GM23338 (cell line): ENCODE measurements at regions not wholly inside any gene's neighbourhood (a gene's known extent, or its start where the extent isn't known, plus 50 kb on each side); places are given as distances from the start of the nearest gene placed in this dataset.

Experiments
- ATAC-seq: fragments of 200-7000 bp; cut with Tn5 transposase; 3 replicates; pipeline ENCODE4 v1.9.1; 2020
- DNase-seq: peaks from one replicate; pipeline ENCODE4 v3.0.0-alpha.2; 2015; ENCODE audit warnings: low spot score
- H2AFZ ChIP-seq: fragments of 200-600 bp; sonication (generic); 2 replicates; pipeline ENCODE4 v1.8.0; 2016; ENCODE audit warnings: antibody characterized with exemption, mild to moderate bottlenecking, moderate library complexity
- H3F3A ChIP-seq: fragments of 200-600 bp; sonication (generic); replicated peaks from 2 replicates; pipeline ENCODE4 v1.8.0; 2017; ENCODE audit warnings: antibody characterized with exemption, mixed run types, low read depth
- H3K27ac ChIP-seq: fragments of 200-600 bp; sonication (generic); 2 replicates; pipeline ENCODE4 v1.6.1; 2016; ENCODE audit warnings: low read depth
- H3K27me3 ChIP-seq: fragments of 200-600 bp; sonication (generic); 2 replicates; pipeline ENCODE4 v1.8.0; 2016; ENCODE audit warnings: mild to moderate bottlenecking, mixed run types, moderate library complexity; ENCODE audit not compliant: insufficient read depth
- H3K36me3 ChIP-seq: fragments of 200-600 bp; sonication (generic); 2 replicates; pipeline ENCODE4 v1.8.0; 2016; ENCODE audit warnings: mild to moderate bottlenecking; ENCODE audit not compliant: insufficient read depth
- H3K4me1 ChIP-seq: fragments of 200-600 bp; sonication (generic); 2 replicates; pipeline ENCODE4 v1.8.0; 2016; ENCODE audit warnings: mild to moderate bottlenecking, moderate library complexity; ENCODE audit not compliant: insufficient read depth
- H3K4me2 ChIP-seq: fragments of 200-600 bp; sonication (generic); 2 replicates; pipeline ENCODE4 v1.7.1; 2017; ENCODE audit warnings: mixed run types
- H3K4me3 ChIP-seq: fragments of 200-600 bp; sonication (generic); 2 replicates; pipeline ENCODE4 v1.6.1; 2016; ENCODE audit warnings: mixed run types
- H3K79me2 ChIP-seq: fragments of 200-600 bp; sonication (generic); replicated peaks from 2 replicates; pipeline ENCODE4 v1.8.0; 2017; ENCODE audit warnings: mild to moderate bottlenecking; ENCODE audit not compliant: insufficient read depth
- H3K9me2 ChIP-seq: fragments of 200-600 bp; sonication (generic); 2 replicates; pipeline ENCODE4 v1.8.0; 2017; ENCODE audit not compliant: insufficient read depth
- H4K20me1 ChIP-seq: fragments of 200-600 bp; sonication (generic); replicated peaks from 2 replicates; pipeline ENCODE4 v1.8.0; 2017; ENCODE audit warnings: mild to moderate bottlenecking; ENCODE audit not compliant: insufficient read depth
- H3K27ac Mint-ChIP-seq: 2 replicates; pipeline ENCODE4 v1.8.0; 2020; ENCODE audit warnings: inconsistent platforms, mild to moderate bottlenecking, moderate library complexity, mixed read lengths
- H3K27me3 Mint-ChIP-seq: 3 replicates; pipeline ENCODE4 v1.8.0; 2022; ENCODE audit warnings: low read depth, mild to moderate bottlenecking, moderate library complexity, mixed read lengths, inconsistent platforms; ENCODE audit not compliant: insufficient read depth, poor library complexity
- H3K36me3 Mint-ChIP-seq: 3 replicates; pipeline ENCODE4 v1.8.0; 2021; ENCODE audit warnings: low read depth, mild to moderate bottlenecking, inconsistent platforms, moderate library complexity, mixed read lengths
- H3K4me1 Mint-ChIP-seq: 3 replicates; pipeline ENCODE4 v1.8.0; 2020; ENCODE audit warnings: mild to moderate bottlenecking, inconsistent platforms, mixed read lengths
- H3K4me3 Mint-ChIP-seq: 3 replicates; pipeline ENCODE4 v1.8.0; 2021; ENCODE audit warnings: moderate library complexity, mild to moderate bottlenecking, inconsistent platforms, mixed read lengths
- H3K9me3 Mint-ChIP-seq: 3 replicates; pipeline ENCODE4 v1.8.0; 2020; ENCODE audit warnings: moderate library complexity, mild to moderate bottlenecking, inconsistent platforms, mixed read lengths
- CREB1 ChIP-seq: fragments of 250-450 bp; sonication (Bioruptor Pico); IDR thresholded peaks from 2 replicates; pipeline ENCODE4 v1.5.0; 2020; ENCODE audit warnings: low read depth, mild to moderate bottlenecking, moderate library complexity
- EZH2 ChIP-seq: fragments of 200-600 bp; sonication (generic); IDR thresholded peaks from one replicate; pipeline ENCODE4 v1.8.0; 2017; ENCODE audit warnings: antibody characterized with exemption, mild to moderate bottlenecking, low read depth; ENCODE audit not compliant: unreplicated experiment
- EZH2phosphoT487 ChIP-seq: fragments of 200-600 bp; sonication (generic); IDR thresholded peaks from one replicate; pipeline ENCODE4 v1.8.1; 2018; ENCODE audit warnings: antibody characterized with exemption; ENCODE audit not compliant: unreplicated experiment
- JUNB ChIP-seq: IDR thresholded peaks from one replicate; pipeline ENCODE4 v1.6.1; 2016; ENCODE audit warnings: antibody characterized with exemption; ENCODE audit not compliant: unreplicated experiment
- NANOG ChIP-seq: IDR thresholded peaks from 2 replicates; pipeline ENCODE4 v1.6.1; 2016; ENCODE audit warnings: antibody characterized with exemption, borderline replicate concordance
- POLR2AphosphoS5 ChIP-seq: IDR thresholded peaks from 2 replicates; pipeline ENCODE4 v1.6.1; 2016; ENCODE audit warnings: antibody characterized with exemption, low read depth
- ZNF114 ChIP-seq: fragments of 250-450 bp; sonication (Bioruptor Pico); IDR thresholded peaks from 2 replicates; pipeline ENCODE4 v1.5.0; 2020; ENCODE audit warnings: mild to moderate bottlenecking, moderate library complexity
- TF ChIP-seq, protein P1 (sequence below): fragments of 250-450 bp; sonication (Bioruptor Pico); IDR thresholded peaks from 2 replicates; pipeline ENCODE4 v1.5.0; 2020; ENCODE audit warnings: mild to moderate bottlenecking, moderate library complexity
- TF ChIP-seq, protein P2 (sequence below), 2 experiments: fragments of 200-600 bp in 1 of 2; sonication (generic) in 1 of 2; conservative IDR thresholded peaks; 2 replicates each; pipeline versions ENCODE4 v1.5.1 to v1.6.1; 2016 to 2017; ENCODE audit warnings: antibody characterized with exemption in 2 of 2, low read depth in 2 of 2, mild to moderate bottlenecking in 2 of 2, moderate library complexity in 1 of 2
- TF ChIP-seq, protein P3 (sequence below): IDR thresholded peaks from one replicate; pipeline ENCODE4 v1.6.1; 2018; ENCODE audit warnings: antibody characterized with exemption; ENCODE audit not compliant: unreplicated experiment
- TF ChIP-seq, protein P4 (sequence below): IDR thresholded peaks from 2 replicates; pipeline ENCODE4 v1.6.1; 2016; ENCODE audit warnings: antibody characterized with exemption

DNA sequence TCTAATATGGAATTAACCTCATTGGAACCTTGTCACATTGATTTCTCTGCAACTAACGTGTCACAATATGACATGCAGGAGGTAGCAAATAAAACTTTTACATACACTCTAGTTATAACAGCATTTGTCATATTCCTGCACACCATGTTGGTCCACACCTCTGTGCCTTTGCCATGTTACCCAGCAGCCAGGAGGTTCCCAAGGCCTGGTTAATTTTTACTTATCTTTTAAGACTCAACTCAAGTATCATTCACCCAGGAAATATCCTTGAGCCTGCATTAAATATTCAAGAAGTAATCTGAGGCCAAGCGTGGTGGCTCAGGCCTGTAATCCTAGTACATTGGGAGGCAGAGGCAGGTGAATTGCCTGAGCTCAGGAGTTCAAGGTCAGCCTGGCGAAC, 447.2 kb upstream of the NR5A2 start:
- Histone ChIP-seq H3K4me1 (peaks cover 14% of the 10 kb centered on the region; the same call in 1 of the 2 replicates), H3K79me2 (no peaks in the 10 kb centered on the region), H3K36me3 (no peaks in the 10 kb centered on the region), H3K27ac (no peak overlapping the region), H2AFZ (no peak overlapping the region), H4K20me1 (no peaks in the 10 kb centered on the region), H3F3A (no peaks in the 10 kb centered on the region), H3K9me2 (no peaks in the 10 kb centered on the region), H3K4me3 (no peak overlapping the region), H3K4me2 (no peak overlapping the region), H3K27me3 (no peaks in the 10 kb centered on the region)
- no peaks in the 10 kb centered on the region for H3K27me3 Mint-ChIP-seq
- peaks cover 6% of the 10 kb centered on the region; the same call in 2 of the 3 replicates for H3K36me3 Mint-ChIP-seq
- TF ChIP-seq JUNB = no peak
- TF ChIP-seq NANOG = no peak
- no peak for TF ChIP-seq EZH2
- TF ChIP-seq CREB1 = no peak
- no peak for TF ChIP-seq POLR2AphosphoS5
- no peak for TF ChIP-seq ZNF114 (CRISPR knock-in tag)
- TF ChIP-seq, protein P1, sequence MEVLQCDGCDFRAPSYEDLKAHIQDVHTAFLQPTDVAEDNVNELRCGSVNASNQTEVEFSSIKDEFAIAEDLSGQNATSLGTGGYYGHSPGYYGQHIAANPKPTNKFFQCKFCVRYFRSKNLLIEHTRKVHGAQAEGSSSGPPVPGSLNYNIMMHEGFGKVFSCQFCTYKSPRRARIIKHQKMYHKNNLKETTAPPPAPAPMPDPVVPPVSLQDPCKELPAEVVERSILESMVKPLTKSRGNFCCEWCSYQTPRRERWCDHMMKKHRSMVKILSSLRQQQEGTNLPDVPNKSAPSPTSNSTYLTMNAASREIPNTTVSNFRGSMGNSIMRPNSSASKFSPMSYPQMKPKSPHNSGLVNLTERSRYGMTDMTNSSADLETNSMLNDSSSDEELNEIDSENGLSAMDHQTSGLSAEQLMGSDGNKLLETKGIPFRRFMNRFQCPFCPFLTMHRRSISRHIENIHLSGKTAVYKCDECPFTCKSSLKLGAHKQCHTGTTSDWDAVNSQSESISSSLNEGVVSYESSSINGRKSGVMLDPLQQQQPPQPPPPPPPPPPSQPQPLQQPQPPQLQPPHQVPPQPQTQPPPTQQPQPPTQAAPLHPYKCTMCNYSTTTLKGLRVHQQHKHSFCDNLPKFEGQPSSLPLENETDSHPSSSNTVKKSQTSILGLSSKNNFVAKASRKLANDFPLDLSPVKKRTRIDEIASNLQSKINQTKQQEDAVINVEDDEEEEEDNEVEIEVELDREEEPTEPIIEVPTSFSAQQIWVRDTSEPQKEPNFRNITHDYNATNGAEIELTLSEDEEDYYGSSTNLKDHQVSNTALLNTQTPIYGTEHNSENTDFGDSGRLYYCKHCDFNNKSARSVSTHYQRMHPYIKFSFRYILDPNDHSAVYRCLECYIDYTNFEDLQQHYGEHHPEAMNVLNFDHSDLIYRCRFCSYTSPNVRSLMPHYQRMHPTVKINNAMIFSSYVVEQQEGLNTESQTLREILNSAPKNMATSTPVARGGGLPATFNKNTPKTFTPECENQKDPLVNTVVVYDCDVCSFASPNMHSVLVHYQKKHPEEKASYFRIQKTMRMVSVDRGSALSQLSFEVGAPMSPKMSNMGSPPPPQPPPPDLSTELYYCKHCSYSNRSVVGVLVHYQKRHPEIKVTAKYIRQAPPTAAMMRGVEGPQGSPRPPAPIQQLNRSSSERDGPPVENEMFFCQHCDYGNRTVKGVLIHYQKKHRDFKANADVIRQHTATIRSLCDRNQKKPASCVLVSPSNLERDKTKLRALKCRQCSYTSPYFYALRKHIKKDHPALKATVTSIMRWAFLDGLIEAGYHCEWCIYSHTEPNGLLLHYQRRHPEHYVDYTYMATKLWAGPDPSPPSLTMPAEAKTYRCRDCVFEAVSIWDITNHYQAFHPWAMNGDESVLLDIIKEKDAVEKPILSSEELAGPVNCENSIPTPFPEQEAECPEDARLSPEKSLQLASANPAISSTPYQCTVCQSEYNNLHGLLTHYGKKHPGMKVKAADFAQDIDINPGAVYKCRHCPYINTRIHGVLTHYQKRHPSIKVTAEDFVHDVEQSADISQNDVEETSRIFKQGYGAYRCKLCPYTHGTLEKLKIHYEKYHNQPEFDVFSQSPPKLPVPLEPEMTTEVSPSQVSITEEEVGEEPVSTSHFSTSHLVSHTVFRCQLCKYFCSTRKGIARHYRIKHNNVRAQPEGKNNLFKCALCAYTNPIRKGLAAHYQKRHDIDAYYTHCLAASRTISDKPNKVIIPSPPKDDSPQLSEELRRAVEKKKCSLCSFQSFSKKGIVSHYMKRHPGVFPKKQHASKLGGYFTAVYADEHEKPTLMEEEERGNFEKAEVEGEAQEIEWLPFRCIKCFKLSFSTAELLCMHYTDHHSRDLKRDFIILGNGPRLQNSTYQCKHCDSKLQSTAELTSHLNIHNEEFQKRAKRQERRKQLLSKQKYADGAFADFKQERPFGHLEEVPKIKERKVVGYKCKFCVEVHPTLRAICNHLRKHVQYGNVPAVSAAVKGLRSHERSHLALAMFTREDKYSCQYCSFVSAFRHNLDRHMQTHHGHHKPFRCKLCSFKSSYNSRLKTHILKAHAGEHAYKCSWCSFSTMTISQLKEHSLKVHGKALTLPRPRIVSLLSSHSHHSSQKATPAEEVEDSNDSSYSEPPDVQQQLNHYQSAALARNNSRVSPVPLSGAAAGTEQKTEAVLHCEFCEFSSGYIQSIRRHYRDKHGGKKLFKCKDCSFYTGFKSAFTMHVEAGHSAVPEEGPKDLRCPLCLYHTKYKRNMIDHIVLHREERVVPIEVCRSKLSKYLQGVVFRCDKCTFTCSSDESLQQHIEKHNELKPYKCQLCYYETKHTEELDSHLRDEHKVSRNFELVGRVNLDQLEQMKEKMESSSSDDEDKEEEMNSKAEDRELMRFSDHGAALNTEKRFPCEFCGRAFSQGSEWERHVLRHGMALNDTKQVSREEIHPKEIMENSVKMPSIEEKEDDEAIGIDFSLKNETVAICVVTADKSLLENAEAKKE (CRISPR knock-in tag) = no peak
- TF ChIP-seq, protein P2, sequence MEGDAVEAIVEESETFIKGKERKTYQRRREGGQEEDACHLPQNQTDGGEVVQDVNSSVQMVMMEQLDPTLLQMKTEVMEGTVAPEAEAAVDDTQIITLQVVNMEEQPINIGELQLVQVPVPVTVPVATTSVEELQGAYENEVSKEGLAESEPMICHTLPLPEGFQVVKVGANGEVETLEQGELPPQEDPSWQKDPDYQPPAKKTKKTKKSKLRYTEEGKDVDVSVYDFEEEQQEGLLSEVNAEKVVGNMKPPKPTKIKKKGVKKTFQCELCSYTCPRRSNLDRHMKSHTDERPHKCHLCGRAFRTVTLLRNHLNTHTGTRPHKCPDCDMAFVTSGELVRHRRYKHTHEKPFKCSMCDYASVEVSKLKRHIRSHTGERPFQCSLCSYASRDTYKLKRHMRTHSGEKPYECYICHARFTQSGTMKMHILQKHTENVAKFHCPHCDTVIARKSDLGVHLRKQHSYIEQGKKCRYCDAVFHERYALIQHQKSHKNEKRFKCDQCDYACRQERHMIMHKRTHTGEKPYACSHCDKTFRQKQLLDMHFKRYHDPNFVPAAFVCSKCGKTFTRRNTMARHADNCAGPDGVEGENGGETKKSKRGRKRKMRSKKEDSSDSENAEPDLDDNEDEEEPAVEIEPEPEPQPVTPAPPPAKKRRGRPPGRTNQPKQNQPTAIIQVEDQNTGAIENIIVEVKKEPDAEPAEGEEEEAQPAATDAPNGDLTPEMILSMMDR (conservative IDR thresholded peaks at IDR 0.05; ENCODE audit: low read depth in 2 of 2) = no peak
- TF ChIP-seq, protein P3, sequence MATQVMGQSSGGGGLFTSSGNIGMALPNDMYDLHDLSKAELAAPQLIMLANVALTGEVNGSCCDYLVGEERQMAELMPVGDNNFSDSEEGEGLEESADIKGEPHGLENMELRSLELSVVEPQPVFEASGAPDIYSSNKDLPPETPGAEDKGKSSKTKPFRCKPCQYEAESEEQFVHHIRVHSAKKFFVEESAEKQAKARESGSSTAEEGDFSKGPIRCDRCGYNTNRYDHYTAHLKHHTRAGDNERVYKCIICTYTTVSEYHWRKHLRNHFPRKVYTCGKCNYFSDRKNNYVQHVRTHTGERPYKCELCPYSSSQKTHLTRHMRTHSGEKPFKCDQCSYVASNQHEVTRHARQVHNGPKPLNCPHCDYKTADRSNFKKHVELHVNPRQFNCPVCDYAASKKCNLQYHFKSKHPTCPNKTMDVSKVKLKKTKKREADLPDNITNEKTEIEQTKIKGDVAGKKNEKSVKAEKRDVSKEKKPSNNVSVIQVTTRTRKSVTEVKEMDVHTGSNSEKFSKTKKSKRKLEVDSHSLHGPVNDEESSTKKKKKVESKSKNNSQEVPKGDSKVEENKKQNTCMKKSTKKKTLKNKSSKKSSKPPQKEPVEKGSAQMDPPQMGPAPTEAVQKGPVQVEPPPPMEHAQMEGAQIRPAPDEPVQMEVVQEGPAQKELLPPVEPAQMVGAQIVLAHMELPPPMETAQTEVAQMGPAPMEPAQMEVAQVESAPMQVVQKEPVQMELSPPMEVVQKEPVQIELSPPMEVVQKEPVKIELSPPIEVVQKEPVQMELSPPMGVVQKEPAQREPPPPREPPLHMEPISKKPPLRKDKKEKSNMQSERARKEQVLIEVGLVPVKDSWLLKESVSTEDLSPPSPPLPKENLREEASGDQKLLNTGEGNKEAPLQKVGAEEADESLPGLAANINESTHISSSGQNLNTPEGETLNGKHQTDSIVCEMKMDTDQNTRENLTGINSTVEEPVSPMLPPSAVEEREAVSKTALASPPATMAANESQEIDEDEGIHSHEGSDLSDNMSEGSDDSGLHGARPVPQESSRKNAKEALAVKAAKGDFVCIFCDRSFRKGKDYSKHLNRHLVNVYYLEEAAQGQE = no peak
- no peak for TF ChIP-seq EZH2phosphoT487
- TF ChIP-seq, protein P4, sequence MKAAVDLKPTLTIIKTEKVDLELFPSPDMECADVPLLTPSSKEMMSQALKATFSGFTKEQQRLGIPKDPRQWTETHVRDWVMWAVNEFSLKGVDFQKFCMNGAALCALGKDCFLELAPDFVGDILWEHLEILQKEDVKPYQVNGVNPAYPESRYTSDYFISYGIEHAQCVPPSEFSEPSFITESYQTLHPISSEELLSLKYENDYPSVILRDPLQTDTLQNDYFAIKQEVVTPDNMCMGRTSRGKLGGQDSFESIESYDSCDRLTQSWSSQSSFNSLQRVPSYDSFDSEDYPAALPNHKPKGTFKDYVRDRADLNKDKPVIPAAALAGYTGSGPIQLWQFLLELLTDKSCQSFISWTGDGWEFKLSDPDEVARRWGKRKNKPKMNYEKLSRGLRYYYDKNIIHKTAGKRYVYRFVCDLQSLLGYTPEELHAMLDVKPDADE = no peak
- DNase-seq (no peak), ATAC-seq (no peak)
- no peak overlapping the region for H3K4me3 Mint-ChIP-seq
- peaks cover 9% of the 10 kb centered on the region for H3K4me1 Mint-ChIP-seq
- H3K9me3 Mint-ChIP-seq = peaks cover 11% of the 10 kb centered on the region; the same call in 2 of the 3 replicates
- no peak overlapping the region for H3K27ac Mint-ChIP-seq
